ENCODE measurements at regions not wholly inside any gene's neighbourhood (a gene's known extent, or its start where the extent isn't known, plus 50 kb on each side); places are given as distances from the start of the nearest gene placed in this dataset.

- DNase-seq = no peak
Observed at GRCh38 chr20:39795401-39796272, 833.5 kb downstream of the DHX35 start.

- DNase-seq = no peak
Observed at GRCh38 chr20:39792334-39792733, 830.2 kb downstream of the DHX35 start.

GRCh38 chr20:39789411-39789810 is 827.3 kb downstream of the DHX35 start:
- no peak for DNase-seq

GRCh38 chr20:39785252-39785917 is 823.2 kb downstream of the DHX35 start:
- no peak for DNase-seq

GRCh38 chr20:39784693-39785092 is 822.5 kb downstream of the DHX35 start:
- DNase-seq = no peak

- no peak for DNase-seq
Observed at GRCh38 chr20:39778847-39779604, 816.9 kb downstream of the DHX35 start.

- no peak for DNase-seq
Observed at GRCh38 chr20:39778431-39778830, 816.3 kb downstream of the DHX35 start.

- no peak for DNase-seq
Observed at GRCh38 chr20:39777610-39778009, 815.5 kb downstream of the DHX35 start.

GRCh38 chr20:39775110-39775509 is 813.0 kb downstream of the DHX35 start:
- no peak for DNase-seq

- no peak for DNase-seq
Observed at GRCh38 chr20:39773380-39774000, 811.3 kb downstream of the DHX35 start.

GRCh38 chr20:39767352-39767751 is 805.2 kb downstream of the DHX35 start:
- DNase-seq = no peak

GRCh38 chr20:39766333-39766732 is 804.2 kb downstream of the DHX35 start:
- no peak for DNase-seq

- DNase-seq = no peak
Observed at GRCh38 chr20:39762716-39763115, 800.6 kb downstream of the DHX35 start.

GRCh38 chr20:39758876-39759275 is 796.7 kb downstream of the DHX35 start:
- DNase-seq = no peak

GRCh38 chr20:39756828-39757227 is 794.7 kb downstream of the DHX35 start:
- DNase-seq = no peak

GRCh38 chr20:39756369-39756768 is 794.2 kb downstream of the DHX35 start:
- no peak for DNase-seq

- DNase-seq = no peak
Observed at GRCh38 chr20:39752262-39752876, 790.2 kb downstream of the DHX35 start.

- no peak for DNase-seq
Observed at GRCh38 chr20:39751557-39752137, 789.5 kb downstream of the DHX35 start.

- DNase-seq = no peak
Observed at GRCh38 chr20:39745380-39745779, 783.2 kb downstream of the DHX35 start.

GRCh38 chr20:39738651-39739050 is 776.5 kb downstream of the DHX35 start:
- no peak for DNase-seq

GRCh38 chr20:39736434-39737327 is 774.5 kb downstream of the DHX35 start:
- no peak for DNase-seq
